HG02870 (cell line): ENCODE measurements at regions not wholly inside any gene's neighbourhood (a gene's known extent, or its start where the extent isn't known, plus 50 kb on each side); places are given as distances from the start of the nearest gene placed in this dataset.

ENCODE experiments used
- ATAC-seq: cut with Tn5 transposase; IDR thresholded peaks from one replicate; pipeline ENCODE4 v1.9.1; 2021; ENCODE audit warnings: mild to moderate bottlenecking, moderate library complexity; ENCODE audit not compliant: unreplicated experiment

GRCh38 chr2:59711121-59711520 is 842.3 kb downstream of the BCL11A start:
- no peak for ATAC-seq

DNA sequence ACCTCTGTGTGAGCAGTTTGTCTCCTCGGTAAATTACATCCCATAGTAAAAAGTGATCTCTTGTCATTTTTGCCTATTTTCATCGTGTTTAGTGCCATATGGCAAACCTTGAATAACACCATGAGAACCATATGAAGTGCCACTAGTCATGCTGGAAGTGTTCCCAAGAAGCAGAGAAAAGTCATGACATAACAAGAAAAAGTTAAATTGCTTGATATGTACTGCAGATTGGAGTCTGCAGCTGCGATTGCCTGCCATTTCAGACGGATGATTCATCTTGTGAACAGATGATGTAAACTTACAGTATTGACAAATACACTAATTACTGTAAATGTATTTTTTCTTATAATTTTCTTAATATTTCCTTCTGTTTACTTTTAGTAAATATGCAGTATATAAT is 846.7 kb downstream of the BCL11A start:
- ATAC-seq = no peak

- no peak for ATAC-seq
Measured at GRCh38 chr2:59703796-59704195, 849.7 kb downstream of the BCL11A start.

GRCh38 chr2:59702026-59702425 is 851.4 kb downstream of the BCL11A start:
- ATAC-seq = no peak

GRCh38 chr2:59701271-59701994 is 852.0 kb downstream of the BCL11A start:
- no peak for ATAC-seq

DNA sequence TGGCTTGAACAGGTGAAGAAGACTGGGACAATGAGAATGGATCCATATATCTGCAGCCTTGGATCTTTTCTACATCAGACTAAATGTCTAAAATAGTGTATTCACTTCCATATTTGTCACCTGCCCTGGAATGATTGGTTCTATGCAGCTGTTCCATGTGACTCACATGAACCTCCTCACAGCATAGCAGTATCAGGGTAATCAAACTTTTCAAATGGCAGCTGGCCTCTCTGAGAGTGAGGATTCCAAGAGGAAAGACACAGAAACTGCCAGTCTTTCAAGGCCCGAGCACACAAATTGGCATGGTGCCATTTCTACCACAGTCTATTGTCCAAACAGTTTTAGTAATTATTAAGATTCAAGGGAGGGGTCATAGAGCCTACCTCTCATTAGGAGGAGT is 859.3 kb downstream of the BCL11A start:
- ATAC-seq = no peak

- no peak for ATAC-seq
Measured at GRCh38 chr2:59693231-59693959, 860.1 kb downstream of the BCL11A start.

DNA sequence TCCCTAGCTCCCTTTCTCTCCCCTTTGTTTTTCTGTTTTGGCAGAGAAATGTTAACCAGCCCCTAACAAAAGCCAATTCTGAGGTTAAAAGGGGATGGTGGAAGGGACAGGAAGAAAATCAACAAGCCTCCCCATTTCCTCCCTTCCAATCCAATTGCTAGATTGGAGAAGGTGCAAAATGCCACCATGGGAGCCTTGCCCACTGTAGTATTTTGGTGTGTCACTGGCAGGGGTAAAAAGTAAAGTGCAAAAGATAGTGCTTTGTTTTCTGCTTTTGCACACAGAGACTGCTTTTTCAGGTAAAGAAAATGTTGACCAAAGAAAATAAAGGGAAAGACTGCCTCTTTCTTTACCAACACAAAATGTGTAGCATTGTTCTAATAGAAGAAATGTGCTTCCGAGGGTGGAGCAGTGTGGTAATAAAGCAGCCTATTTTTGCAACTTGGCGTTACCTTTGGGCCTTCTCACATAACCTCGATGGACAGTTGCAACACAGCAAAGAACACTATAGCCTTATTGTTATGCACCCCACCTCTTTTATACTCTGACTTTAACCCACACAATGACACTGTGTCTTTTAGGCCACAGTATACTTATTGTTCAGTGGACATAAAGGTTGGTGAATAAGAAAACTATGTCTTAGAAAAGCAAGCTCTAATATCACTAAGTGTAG is 861.8 kb downstream of the BCL11A start:
- no peak for ATAC-seq

- ATAC-seq = no peak
Measured at GRCh38 chr2:59690849-59691248, 862.6 kb downstream of the BCL11A start.

GRCh38 chr2:59684771-59685166 is 868.7 kb downstream of the BCL11A start:
- no peak for ATAC-seq

- ATAC-seq = no peak
Measured at GRCh38 chr2:59684116-59684770, 869.2 kb downstream of the BCL11A start.

GRCh38 chr2:59680863-59681262 is 872.6 kb downstream of the BCL11A start:
- ATAC-seq = no peak

DNA sequence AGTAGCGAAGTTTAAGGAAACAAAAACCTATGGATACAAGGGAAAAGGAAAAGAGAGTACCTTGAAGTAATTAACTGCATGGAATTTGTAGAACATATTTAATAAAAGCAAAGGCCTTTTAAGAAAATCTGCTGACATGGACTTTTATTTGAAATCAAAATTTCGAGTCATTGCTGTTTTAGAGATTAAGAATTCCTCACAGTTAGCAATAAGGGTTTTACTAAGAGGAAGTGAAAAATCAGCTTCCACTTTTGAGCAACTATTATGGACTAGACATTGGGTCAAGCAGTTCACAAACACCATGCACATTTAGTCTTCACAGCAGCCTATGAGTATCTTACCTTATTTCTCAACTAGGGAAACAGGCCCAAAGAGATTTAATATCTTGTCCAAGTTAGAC is 876.3 kb downstream of the BCL11A start:
- no peak for ATAC-seq

DNA sequence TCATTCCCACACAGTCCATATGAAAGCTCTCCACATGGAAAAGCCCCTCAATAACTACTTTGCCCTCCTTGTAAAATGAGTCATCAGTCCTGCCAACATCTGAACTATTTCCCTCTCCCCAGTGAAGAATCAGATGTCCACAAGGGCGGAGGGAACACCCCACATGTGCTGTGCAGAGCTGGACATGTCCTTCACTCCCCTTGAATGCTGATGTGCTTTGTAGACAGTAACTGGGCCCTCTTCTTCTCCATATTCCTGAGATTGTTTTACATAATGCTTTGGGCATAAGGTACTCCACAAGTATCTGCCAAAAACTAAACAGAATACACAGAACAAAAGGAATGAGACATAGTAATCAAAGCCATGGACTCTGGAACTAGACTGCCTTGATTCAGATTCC is 879.4 kb downstream of the BCL11A start:
- no peak for ATAC-seq

DNA sequence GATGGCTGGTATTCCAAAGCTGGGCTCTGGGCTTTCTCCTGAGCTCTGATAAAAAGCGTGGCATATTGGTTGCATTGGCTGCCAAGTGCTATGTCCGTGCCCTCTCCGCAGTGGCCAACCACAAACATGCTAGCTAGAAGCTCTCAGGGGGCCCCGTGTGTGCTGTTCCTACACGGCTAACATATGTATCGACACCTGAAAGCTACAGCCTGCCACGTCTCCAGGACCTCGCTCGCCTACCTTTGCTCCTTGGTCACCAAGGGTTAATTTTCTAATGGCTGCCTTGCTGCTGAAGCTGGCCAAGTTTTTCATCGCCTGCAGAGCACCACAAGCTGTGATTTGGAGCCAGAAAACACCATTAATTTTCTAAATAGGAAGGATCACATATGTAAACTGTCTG is 888.4 kb downstream of the BCL11A start:
- ATAC-seq = no peak

DNA sequence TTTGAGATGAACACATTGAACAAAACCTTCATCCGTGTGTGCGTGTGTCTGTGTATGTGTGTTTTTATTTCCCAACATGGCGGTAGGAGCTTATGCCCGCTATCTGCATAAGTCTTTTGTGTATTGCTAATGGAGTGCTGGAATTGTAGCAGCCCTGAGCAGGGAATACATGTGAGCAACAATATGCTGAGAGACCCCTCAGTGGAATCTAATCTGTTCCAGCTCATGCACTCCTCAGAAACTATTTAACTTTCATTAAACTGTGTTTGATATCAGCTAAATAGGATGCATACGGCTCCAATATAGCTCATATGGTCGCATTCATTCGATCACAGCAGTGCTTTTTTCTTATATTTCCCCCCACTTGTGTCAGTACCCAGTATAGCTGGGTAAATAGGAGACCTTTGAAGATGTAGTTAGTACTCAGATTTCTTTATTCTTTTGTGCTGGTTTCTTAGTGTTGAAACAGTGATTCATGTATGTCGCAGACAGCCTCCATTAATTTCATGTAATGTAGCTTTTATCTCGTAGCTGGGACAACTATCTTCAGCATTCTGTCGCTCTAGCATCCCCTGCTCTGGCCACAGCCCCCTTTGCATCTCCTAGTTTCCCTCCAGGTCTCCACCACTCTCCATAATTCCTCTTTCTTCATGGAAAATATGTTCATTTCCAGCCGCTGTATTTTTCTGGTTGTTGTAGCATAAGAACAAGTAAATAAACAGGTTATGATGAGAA is 891.2 kb downstream of the BCL11A start:
- ATAC-seq = no peak

GRCh38 chr2:59660262-59660661 is 893.2 kb downstream of the BCL11A start:
- ATAC-seq = no peak

GRCh38 chr2:59658906-59659635 is 894.4 kb downstream of the BCL11A start:
- no peak for ATAC-seq

- ATAC-seq = no peak
Measured at GRCh38 chr2:59655809-59656208, 897.6 kb downstream of the BCL11A start.

DNA sequence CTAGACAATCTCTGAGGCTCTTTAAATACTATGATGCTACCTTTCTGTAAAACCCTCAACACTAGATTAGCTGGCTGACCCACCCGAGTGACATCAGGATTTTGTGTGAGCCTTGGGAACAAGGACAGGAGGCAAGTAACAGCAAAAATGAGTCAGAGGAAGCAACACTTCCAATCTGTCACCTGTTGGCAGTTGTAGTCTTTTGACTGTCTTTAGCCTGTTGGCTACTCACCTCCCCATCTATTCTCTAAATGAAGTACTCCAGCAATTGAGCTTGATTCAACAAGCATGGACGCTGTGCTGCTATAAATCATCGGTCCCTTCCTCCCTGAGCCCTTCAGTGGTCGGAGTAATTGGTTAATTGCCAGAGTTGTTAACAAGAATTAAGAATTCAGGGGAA is 898.7 kb downstream of the BCL11A start:
- ATAC-seq = no peak
